ENCODE measurements at regions not wholly inside any gene's neighbourhood (a gene's known extent, or its start where the extent isn't known, plus 50 kb on each side); places are given as distances from the start of the nearest gene placed in this dataset.
"Not testable (repeated sequence)": the region's sequence is repeated elsewhere in the genome, so short reads cannot be mapped to it uniquely, and the experiment has no call there.

GRCh38 chrY:7588176-7588575 lies 676.6 kb upstream of the AMELY start:
- not testable (repeated sequence) for H3K36me3 Mint-ChIP-seq; DNase-seq (ENCODE audit: low spot score in 2 of 2); H3K9me3 Mint-ChIP-seq; H3K27ac Mint-ChIP-seq; ATAC-seq

GRCh38 chrY:7562541-7562940 lies 651.0 kb upstream of the AMELY start:
- peaks cover 11 to 15% of the 10 kb centered on the region in 2 donors for H3K9me3 Mint-ChIP-seq
- no peak for ATAC-seq
- no peak overlapping the region for H3K27ac Mint-ChIP-seq
- no peak for DNase-seq (ENCODE audit: low spot score in 2 of 2)
- no peaks in the 10 kb centered on the region for H3K36me3 Mint-ChIP-seq

- H3K9me3 Mint-ChIP-seq, result peaks cover 11 to 15% of the 10 kb centered on the region in 2 donors
- H3K27ac Mint-ChIP-seq, result no peak overlapping the region
- DNase-seq (ENCODE audit: low spot score in 2 of 2), result no peak
- ATAC-seq, result no peak
- no peaks in the 10 kb centered on the region for H3K36me3 Mint-ChIP-seq
Measured at GRCh38 chrY:7557675-7558074, 646.1 kb upstream of the AMELY start.

GRCh38 chrY:7555006-7555405 lies 643.5 kb upstream of the AMELY start:
- DNase-seq (ENCODE audit: low spot score in 2 of 2) (no peak), ATAC-seq (no peak)
- Mint-ChIP-seq H3K27ac (no peak overlapping the region), H3K9me3 (peaks cover 11 to 15% of the 10 kb centered on the region in 2 donors), H3K36me3 (no peaks in the 10 kb centered on the region)

DNA sequence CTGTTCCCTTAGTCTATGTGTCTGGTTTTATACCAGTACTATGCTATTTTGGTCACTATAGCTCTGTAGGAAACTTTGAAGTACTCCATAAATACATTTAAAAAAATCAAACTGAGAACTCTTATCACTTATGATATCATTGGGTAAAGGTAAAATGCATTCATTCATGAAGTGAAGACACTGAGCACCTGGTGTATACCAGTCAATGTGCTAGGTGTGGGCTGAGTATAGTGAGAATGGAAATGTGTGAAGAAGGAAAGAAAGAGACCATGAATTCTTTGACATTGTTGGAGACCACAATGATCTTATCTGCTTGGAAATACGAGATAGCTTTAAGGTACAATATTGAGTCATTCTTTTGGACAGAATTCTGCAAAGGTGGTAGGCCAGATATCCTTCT lies 633.5 kb upstream of the AMELY start:
- H3K27ac Mint-ChIP-seq, result peak overlapping the region in 1 of 2 donors; percentile 77
- peaks cover 0 to 7% of the 10 kb centered on the region in 2 donors for H3K9me3 Mint-ChIP-seq
- no peaks in the 10 kb centered on the region for H3K36me3 Mint-ChIP-seq
- no peak for DNase-seq (ENCODE audit: low spot score in 2 of 2)
- ATAC-seq, result peak; percentile 33 to 75

- Mint-ChIP-seq H3K27ac (peak overlapping the region in 1 of 2 donors; percentile 55), H3K36me3 (no peaks in the 10 kb centered on the region), H3K9me3 (peaks cover 0 to 7% of the 10 kb centered on the region in 2 donors)
- no peak for DNase-seq (ENCODE audit: low spot score in 2 of 2)
- no peak for ATAC-seq
Measured at GRCh38 chrY:7544172-7544770, 632.7 kb upstream of the AMELY start.

GRCh38 chrY:7543506-7543905 lies 632.0 kb upstream of the AMELY start:
- no peaks in the 10 kb centered on the region for H3K36me3 Mint-ChIP-seq
- no peak for DNase-seq (ENCODE audit: low spot score in 2 of 2)
- no peak overlapping the region for H3K27ac Mint-ChIP-seq
- peaks cover 0 to 7% of the 10 kb centered on the region in 2 donors for H3K9me3 Mint-ChIP-seq
- ATAC-seq, result no peak

- peaks cover 0 to 7% of the 10 kb centered on the region in 2 donors for H3K9me3 Mint-ChIP-seq
- ATAC-seq (no peak), DNase-seq (ENCODE audit: low spot score in 2 of 2) (no peak)
- no peak overlapping the region for H3K27ac Mint-ChIP-seq
- H3K36me3 Mint-ChIP-seq, result no peaks in the 10 kb centered on the region
Measured at GRCh38 chrY:7542256-7542858, 630.8 kb upstream of the AMELY start.

- no peak for DNase-seq (ENCODE audit: low spot score in 2 of 2)
- Mint-ChIP-seq H3K36me3 (no peaks in the 10 kb centered on the region), H3K27ac (no peak overlapping the region), H3K9me3 (no peaks in the 10 kb centered on the region)
- no peak for ATAC-seq
Measured at GRCh38 chrY:7529396-7529795, 617.8 kb upstream of the AMELY start.

DNA sequence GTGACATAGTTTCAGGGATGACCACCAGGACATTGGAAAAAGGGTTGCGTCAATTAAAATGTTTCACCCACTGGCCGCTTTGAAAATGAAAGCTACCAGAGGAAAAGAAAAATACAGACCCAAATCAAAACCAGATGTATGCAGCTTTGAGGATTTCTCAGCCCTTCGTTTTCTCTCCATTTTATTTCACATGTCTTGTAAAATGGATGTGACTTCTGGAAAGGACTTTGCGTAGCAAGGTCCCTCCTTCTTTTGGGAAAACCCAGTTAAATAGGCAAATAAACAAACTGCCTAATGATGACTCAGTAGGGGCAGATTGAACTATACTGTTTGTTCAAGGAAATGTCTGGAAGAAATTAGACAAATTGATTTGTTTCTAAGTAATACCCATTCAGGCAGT lies 616.0 kb upstream of the AMELY start:
- not testable (repeated sequence) for H3K27ac Mint-ChIP-seq; DNase-seq (ENCODE audit: low spot score in 2 of 2); H3K36me3 Mint-ChIP-seq; H3K9me3 Mint-ChIP-seq; ATAC-seq

- Mint-ChIP-seq H3K36me3 (no peaks in the 10 kb centered on the region), H3K9me3 (no peaks in the 10 kb centered on the region), H3K27ac (no peak overlapping the region)
- DNase-seq (ENCODE audit: low spot score in 2 of 2) (no peak), ATAC-seq (no peak)
Measured at GRCh38 chrY:7518387-7518786, 606.8 kb upstream of the AMELY start.

GRCh38 chrY:7516268-7516667 lies 604.7 kb upstream of the AMELY start:
- H3K9me3 Mint-ChIP-seq, result no peaks in the 10 kb centered on the region
- H3K27ac Mint-ChIP-seq, result no peak overlapping the region
- ATAC-seq, result no peak

DNA sequence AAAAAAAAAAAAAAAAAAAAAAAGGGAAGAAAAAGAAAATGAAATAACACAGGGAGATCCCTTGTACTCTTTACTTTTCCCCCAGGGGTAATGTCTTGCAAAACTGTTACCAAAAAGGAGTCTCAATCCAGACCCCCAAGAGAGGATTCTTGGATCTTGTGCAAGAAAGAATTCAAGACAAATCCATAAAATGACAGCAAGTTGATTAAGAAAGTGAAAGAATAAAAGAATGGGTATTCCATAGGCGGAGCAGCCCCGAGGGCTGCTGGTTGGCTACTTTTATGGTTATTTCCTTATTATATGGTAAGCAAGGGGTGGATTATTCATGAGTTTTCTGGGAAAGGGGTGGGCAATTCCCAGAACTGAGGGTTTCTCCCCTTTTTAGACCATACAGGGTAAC lies 604.3 kb upstream of the AMELY start:
- Mint-ChIP-seq H3K27ac (no peak overlapping the region), H3K36me3 (no peaks in the 10 kb centered on the region), H3K9me3 (no peaks in the 10 kb centered on the region)
- ATAC-seq (no peak), DNase-seq (ENCODE audit: low spot score in 2 of 2) (no peak)

More at GRCh38 chrY:7516268-7516667, 604.7 kb upstream of the AMELY start:
- DNase-seq (ENCODE audit: low spot score in 2 of 2), result no peak
- no peaks in the 10 kb centered on the region for H3K36me3 Mint-ChIP-seq

DNA sequence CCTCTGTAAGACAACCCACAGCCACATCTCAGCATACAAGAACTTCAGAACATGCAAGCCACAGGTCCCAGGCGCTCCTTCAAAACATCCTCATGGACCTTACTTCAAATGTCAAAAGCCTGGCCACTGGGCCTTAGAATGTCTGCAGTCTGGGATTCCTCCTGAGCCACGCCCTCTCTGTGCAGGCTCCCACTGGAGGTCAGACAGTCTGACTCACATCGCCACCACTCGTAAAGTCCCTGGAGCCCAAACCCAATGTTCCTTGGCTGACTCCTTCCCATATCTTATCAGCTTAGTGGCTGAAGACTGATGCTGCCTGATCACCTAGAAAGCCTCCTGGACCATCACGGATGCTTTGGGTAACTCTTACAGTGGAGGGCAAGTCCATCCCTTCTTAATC lies 591.3 kb upstream of the AMELY start:
- H3K9me3 Mint-ChIP-seq, result peaks cover 10% of the 10 kb centered on the region in 2 donors
- ATAC-seq (no peak), DNase-seq (ENCODE audit: low spot score in 2 of 2) (no peak)
- no peak overlapping the region for H3K27ac Mint-ChIP-seq
- H3K36me3 Mint-ChIP-seq, result peaks cover 0 to 5% of the 10 kb centered on the region in 2 donors

GRCh38 chrY:7501236-7501635 lies 589.7 kb upstream of the AMELY start:
- Mint-ChIP-seq H3K36me3 (peaks cover 0 to 5% of the 10 kb centered on the region in 2 donors), H3K27ac (peak overlapping the region in 1 of 2 donors; percentile 29), H3K9me3 (peaks cover 10% of the 10 kb centered on the region in 2 donors)
- DNase-seq (ENCODE audit: low spot score in 2 of 2), result no peak
- no peak for ATAC-seq

GRCh38 chrY:7496001-7496400 lies 584.4 kb upstream of the AMELY start:
- no peaks in the 10 kb centered on the region for H3K9me3 Mint-ChIP-seq

GRCh38 chrY:7484455-7485285 lies 573.1 kb upstream of the AMELY start:
- not testable (repeated sequence) for DNase-seq (ENCODE audit: low spot score in 2 of 2); H3K36me3 Mint-ChIP-seq; ATAC-seq

More at GRCh38 chrY:7496001-7496400, 584.4 kb upstream of the AMELY start:
- no peak for DNase-seq (ENCODE audit: low spot score in 2 of 2)
- ATAC-seq, result no peak
- no peaks in the 10 kb centered on the region for H3K36me3 Mint-ChIP-seq
- no peak overlapping the region for H3K27ac Mint-ChIP-seq

More at GRCh38 chrY:7484455-7485285, 573.1 kb upstream of the AMELY start:
- not testable (repeated sequence) for H3K9me3 Mint-ChIP-seq, H3K27ac Mint-ChIP-seq
